Activated CD8-positive, alpha-beta T cell treated with anti-CD3 and anti-CD28 coated beads for 36 hours (primary cell): ENCODE measurements at regions not wholly inside any gene's neighbourhood (a gene's known extent, or its start where the extent isn't known, plus 50 kb on each side); places are given as distances from the start of the nearest gene placed in this dataset.
"Not testable (repeated sequence)": the region's sequence is repeated elsewhere in the genome, so short reads cannot be mapped to it uniquely, and the experiment has no call there.

Experiments used
- ATAC-seq: fragments of 200-7000 bp; cut with Tn5 transposase; one replicate; pipeline ENCODE4 v1.10.0; 2021; ENCODE audit warnings: mild to moderate bottlenecking, moderate library complexity
- CTCF ChIA-PET: fragments of 350-600 bp; sonication (Branson Sonifier 250); formaldehyde crosslinking; loops from one replicate; lab custom pipeline; 2021; ENCODE audit warnings: antibody characterized with exemption; lab: Charles Lee
- POLR2A ChIA-PET: fragments of 350-600 bp; sonication (Branson Sonifier 250); formaldehyde crosslinking; loops from one replicate; lab custom pipeline; 2021; ENCODE audit warnings: antibody characterized with exemption; lab: Charles Lee
- DNase-seq: peaks from one replicate; pipeline ENCODE4 v3.0.0-alpha.2; 2020
- H3K27ac Mint-ChIP-seq: one replicate; pipeline ENCODE4 v1.8.0; 2021; ENCODE audit warnings: mild to moderate bottlenecking, mixed read lengths
- H3K27me3 Mint-ChIP-seq: one replicate; pipeline ENCODE4 v1.8.0; 2021; ENCODE audit warnings: mixed read lengths
- H3K36me3 Mint-ChIP-seq: one replicate; pipeline ENCODE4 v1.8.0; 2021; ENCODE audit warnings: low read depth, mixed read lengths
- H3K4me1 Mint-ChIP-seq: one replicate; pipeline ENCODE4 v1.8.0; 2021; ENCODE audit warnings: low read depth, mixed read lengths
- H3K4me3 Mint-ChIP-seq: one replicate; pipeline ENCODE4 v1.8.0; 2021; ENCODE audit warnings: mild to moderate bottlenecking, moderate library complexity, mixed read lengths
- H3K9me3 Mint-ChIP-seq: one replicate; pipeline ENCODE4 v1.8.0; 2021; ENCODE audit warnings: mixed read lengths
- intact Hi-C: fragments of 100-400 bp; cut with micrococcal nuclease; formaldehyde crosslinking; loops from one replicate; pipeline ENCODE4 v1.10.0; 2022
- TF ChIP-seq, protein P1 (sequence below): fragments of 200-600 bp; IDR thresholded peaks from one replicate; pipeline ENCODE4 v1.8.0; 2022; ENCODE audit warnings: antibody characterized with exemption, mild to moderate bottlenecking

DNA sequence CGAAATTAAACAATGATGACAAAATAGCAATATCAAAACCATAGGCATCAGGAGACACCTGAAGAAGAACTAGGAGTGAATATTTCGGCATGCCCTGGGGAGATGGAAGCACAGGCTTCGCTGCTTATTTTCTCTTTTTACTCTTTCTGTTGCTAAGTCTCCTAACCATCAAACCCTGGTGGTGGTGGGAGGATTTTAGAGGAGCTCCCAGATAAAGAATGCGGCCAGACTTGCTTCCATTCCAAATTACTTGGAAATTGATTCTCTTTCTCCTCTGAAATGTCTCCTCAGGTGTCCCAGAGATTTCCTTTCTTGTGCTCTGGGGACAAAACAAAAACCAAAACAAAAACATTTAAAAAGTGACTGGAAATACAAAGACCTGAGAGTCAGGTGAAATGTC, 243.0 kb downstream of the KBTBD8 start:
- H3K9me3 Mint-ChIP-seq = peaks cover 1% of the 10 kb centered on the region
- POLR2A ChIA-PET = no interaction called here
- TF ChIP-seq, protein P1, sequence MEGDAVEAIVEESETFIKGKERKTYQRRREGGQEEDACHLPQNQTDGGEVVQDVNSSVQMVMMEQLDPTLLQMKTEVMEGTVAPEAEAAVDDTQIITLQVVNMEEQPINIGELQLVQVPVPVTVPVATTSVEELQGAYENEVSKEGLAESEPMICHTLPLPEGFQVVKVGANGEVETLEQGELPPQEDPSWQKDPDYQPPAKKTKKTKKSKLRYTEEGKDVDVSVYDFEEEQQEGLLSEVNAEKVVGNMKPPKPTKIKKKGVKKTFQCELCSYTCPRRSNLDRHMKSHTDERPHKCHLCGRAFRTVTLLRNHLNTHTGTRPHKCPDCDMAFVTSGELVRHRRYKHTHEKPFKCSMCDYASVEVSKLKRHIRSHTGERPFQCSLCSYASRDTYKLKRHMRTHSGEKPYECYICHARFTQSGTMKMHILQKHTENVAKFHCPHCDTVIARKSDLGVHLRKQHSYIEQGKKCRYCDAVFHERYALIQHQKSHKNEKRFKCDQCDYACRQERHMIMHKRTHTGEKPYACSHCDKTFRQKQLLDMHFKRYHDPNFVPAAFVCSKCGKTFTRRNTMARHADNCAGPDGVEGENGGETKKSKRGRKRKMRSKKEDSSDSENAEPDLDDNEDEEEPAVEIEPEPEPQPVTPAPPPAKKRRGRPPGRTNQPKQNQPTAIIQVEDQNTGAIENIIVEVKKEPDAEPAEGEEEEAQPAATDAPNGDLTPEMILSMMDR = no peak
- intact Hi-C loops = no loop called here
- no peak overlapping the region for H3K27ac Mint-ChIP-seq
- H3K4me1 Mint-ChIP-seq = no peaks in the 10 kb centered on the region
- no peaks in the 10 kb centered on the region for H3K36me3 Mint-ChIP-seq
- ATAC-seq = no peak
- no peaks in the 10 kb centered on the region for H3K27me3 Mint-ChIP-seq
- no peak for DNase-seq
- H3K4me3 Mint-ChIP-seq = no peak overlapping the region
- CTCF ChIA-PET = no interaction called here

DNA sequence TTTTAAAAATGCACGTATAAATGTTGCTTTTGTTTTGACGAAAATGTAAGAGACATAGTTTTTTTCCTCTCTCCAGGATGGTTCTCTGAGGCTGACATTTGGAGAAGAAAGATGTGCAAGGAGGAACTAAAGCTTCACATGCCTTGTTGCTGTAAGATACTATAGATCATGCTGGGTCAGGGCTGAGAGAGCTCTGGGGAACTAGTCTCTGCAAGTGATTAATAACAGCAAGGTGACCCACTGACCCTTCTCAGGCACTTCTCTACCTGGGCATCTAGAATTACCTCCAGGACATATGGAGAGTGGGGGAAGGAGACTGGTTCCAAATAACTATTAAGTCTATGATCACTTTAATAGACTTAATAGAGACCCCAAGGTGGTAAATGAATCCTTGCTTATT, 246.0 kb downstream of the KBTBD8 start:
- DNase-seq (no peak), ATAC-seq (no peak)
- TF ChIP-seq, protein P1 = no peak
- Mint-ChIP-seq H3K36me3 (no peaks in the 10 kb centered on the region), H3K9me3 (no peaks in the 10 kb centered on the region), H3K4me3 (no peak overlapping the region), H3K27ac (no peak overlapping the region), H3K27me3 (peaks cover 2% of the 10 kb centered on the region), H3K4me1 (no peaks in the 10 kb centered on the region)
- POLR2A ChIA-PET = no interaction called here
- CTCF ChIA-PET = interaction anchor here (1.1 kb wide), 1 partner anchor 131 kb away, joined by 3 read pairs; no protein-coding TSS in a partner anchor
- intact Hi-C loops = no loop called here

DNA sequence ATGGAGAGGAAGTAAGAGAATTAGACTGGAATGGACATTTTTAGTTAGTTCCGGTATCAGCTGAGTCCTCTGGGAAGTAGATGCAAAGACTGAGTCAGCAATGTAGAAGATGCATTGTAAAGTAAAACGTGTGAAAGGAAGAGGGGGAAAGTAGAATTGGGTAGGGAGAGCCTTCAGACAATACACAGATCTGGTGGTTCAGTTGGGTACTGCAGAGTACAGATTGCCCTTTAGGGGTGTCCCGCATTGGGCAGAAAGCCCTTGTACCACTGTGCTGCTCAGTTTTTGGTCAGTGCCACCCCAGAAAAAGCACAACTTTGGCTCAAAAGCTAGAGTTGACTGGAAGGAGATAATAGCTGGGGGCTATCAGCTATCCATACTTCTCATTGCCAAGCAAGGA, 247.4 kb downstream of the KBTBD8 start:
- H3K36me3 Mint-ChIP-seq = no peaks in the 10 kb centered on the region
- H3K4me1 Mint-ChIP-seq = no peaks in the 10 kb centered on the region
- intact Hi-C loops = no loop called here

DNA sequence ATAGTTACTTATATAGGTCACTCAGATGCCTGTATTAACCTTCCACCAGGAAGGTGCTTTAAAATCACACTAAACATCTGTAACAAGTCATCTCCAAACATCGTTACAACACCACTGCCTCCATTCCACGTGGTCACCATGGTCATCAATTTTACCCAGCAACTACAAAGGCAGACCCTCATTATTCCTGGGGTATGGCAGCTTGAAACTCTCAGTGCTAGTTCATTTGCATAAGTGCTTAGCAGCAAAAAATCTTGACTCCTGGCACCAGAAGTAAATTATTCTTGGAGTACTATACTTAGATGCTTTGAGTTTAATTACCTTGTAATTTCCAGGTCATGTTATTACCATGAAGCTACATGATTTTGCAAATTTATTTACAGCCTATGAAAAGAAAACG, 250.6 kb downstream of the KBTBD8 start:
- Mint-ChIP-seq H3K36me3 (no peaks in the 10 kb centered on the region), H3K4me3 (no peak overlapping the region), H3K9me3 (peaks cover 7% of the 10 kb centered on the region), H3K27me3 (peaks cover 2% of the 10 kb centered on the region), H3K4me1 (no peaks in the 10 kb centered on the region), H3K27ac (no peak overlapping the region)
- intact Hi-C loops = no loop called here
- ATAC-seq (no peak), DNase-seq (no peak)
- TF ChIP-seq, protein P1 = no peak
- POLR2A ChIA-PET = no interaction called here
- CTCF ChIA-PET = no interaction called here

More for the DNA sequence above, 247.4 kb downstream of the KBTBD8 start:
- CTCF ChIA-PET = no interaction called here
- ATAC-seq (no peak), DNase-seq (no peak)
- no peak overlapping the region for H3K27ac Mint-ChIP-seq
- H3K4me3 Mint-ChIP-seq = no peak overlapping the region
- H3K9me3 Mint-ChIP-seq = no peaks in the 10 kb centered on the region
- TF ChIP-seq, protein P1 = no peak
- peaks cover 2% of the 10 kb centered on the region for H3K27me3 Mint-ChIP-seq
- POLR2A ChIA-PET = no interaction called here

DNA sequence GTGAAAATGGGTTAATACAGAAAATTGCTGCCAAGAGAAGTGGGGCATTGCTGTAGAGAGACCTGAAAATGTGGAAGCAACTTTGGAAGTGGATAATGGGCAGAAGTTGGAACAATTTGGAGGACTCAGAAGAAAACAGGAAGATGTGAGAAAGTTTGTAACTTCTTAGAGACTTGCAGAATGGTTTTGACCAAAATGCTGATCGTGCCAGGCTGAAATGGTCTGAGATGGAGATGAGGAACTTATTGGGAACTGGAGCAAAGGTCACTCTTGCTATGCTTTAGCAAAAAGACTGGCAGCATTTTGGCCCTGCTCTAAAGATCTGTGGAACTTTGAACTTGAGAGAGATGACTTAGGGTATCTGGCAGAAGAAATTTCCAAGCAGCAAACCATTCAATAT, 254.8 kb downstream of the KBTBD8 start:
- DNase-seq, H3K27ac Mint-ChIP-seq, H3K4me1 Mint-ChIP-seq, intact Hi-C loops, ATAC-seq, H3K27me3 Mint-ChIP-seq, CTCF ChIA-PET, H3K36me3 Mint-ChIP-seq, H3K9me3 Mint-ChIP-seq, POLR2A ChIA-PET, H3K4me3 Mint-ChIP-seq: not testable (repeated sequence)
